Fibroblast of villous mesenchyme (primary cell): ENCODE measurements at regions not wholly inside any gene's neighbourhood (a gene's known extent, or its start where the extent isn't known, plus 50 kb on each side); places are given as distances from the start of the nearest gene placed in this dataset.

Experiments
- DNase-seq: peaks from one replicate; pipeline ENCODE4 v3.0.0-alpha.2; 2010; ENCODE audit warnings: low read depth
- H3K4me3 ChIP-seq: 2 replicates; pipeline ENCODE4 v1.5.1; 2011; ENCODE audit warnings: low read depth, mild to moderate bottlenecking, low read length
- CTCF ChIP-seq: IDR thresholded peaks from 2 replicates; pipeline ENCODE4 v1.5.1; 2012; ENCODE audit warnings: low read depth, mild to moderate bottlenecking, low read length; ENCODE audit not compliant: insufficient read depth

- no peak overlapping the region for H3K4me3 ChIP-seq
- peak; percentile 6 for DNase-seq
- no peak for TF ChIP-seq CTCF
Measured at GRCh38 chr7:69412331-69413146, 185.7 kb upstream of the AUTS2 start.

- no peak for DNase-seq
- TF ChIP-seq CTCF, result no peak
- no peak overlapping the region for H3K4me3 ChIP-seq
Measured at GRCh38 chr7:69414555-69414954, 183.7 kb upstream of the AUTS2 start.

- DNase-seq, result no peak
- H3K4me3 ChIP-seq, result no peak overlapping the region
- no peak for TF ChIP-seq CTCF
Measured at GRCh38 chr7:69418869-69419670, 179.2 kb upstream of the AUTS2 start.

- DNase-seq, result no peak
- no peak for TF ChIP-seq CTCF
- H3K4me3 ChIP-seq, result no peak overlapping the region
Measured at GRCh38 chr7:69419934-69420333, 178.3 kb upstream of the AUTS2 start.

GRCh38 chr7:69422574-69422985 is 175.7 kb upstream of the AUTS2 start:
- TF ChIP-seq CTCF, result no peak
- DNase-seq, result no peak

GRCh38 chr7:69426705-69427104 is 171.6 kb upstream of the AUTS2 start:
- DNase-seq, result no peak
- no peak for TF ChIP-seq CTCF

More at GRCh38 chr7:69422574-69422985, 175.7 kb upstream of the AUTS2 start:
- no peak overlapping the region for H3K4me3 ChIP-seq

More at GRCh38 chr7:69426705-69427104, 171.6 kb upstream of the AUTS2 start:
- H3K4me3 ChIP-seq, result no peak overlapping the region
